H9 (cell line): ENCODE measurements at regions not wholly inside any gene's neighbourhood (a gene's known extent, or its start where the extent isn't known, plus 50 kb on each side); places are given as distances from the start of the nearest gene placed in this dataset.

ENCODE experiments used
- DNase-seq: peaks from one replicate; pipeline ENCODE4 v3.0.0-alpha.2; 2017
- H2AFZ ChIP-seq: one replicate; pipeline ENCODE4 v1.6.1; 2013; ENCODE audit warnings: mild to moderate bottlenecking, low read length, control low read depth, moderate library complexity
- H2AK5ac ChIP-seq: 2 replicates; pipeline ENCODE4 v1.6.1; 2013; ENCODE audit warnings: low read length, control low read depth, mixed read lengths; ENCODE audit not compliant: insufficient read length
- H2BK120ac ChIP-seq: one replicate; pipeline ENCODE4 v1.6.1; 2013; ENCODE audit warnings: low read depth, mild to moderate bottlenecking, low read length, control low read depth, inconsistent platforms; ENCODE audit not compliant: poor library complexity, severe bottlenecking
- H2BK12ac ChIP-seq: 2 replicates; pipeline ENCODE4 v1.6.1; 2013; ENCODE audit warnings: low read length, control low read depth, mixed read lengths, low read depth; ENCODE audit not compliant: insufficient read length
- H2BK15ac ChIP-seq: 2 replicates; pipeline ENCODE4 v1.6.1; 2013; ENCODE audit warnings: low read depth, low read length, control low read depth
- H2BK20ac ChIP-seq: one replicate; pipeline ENCODE4 v1.6.1; 2013; ENCODE audit warnings: low read depth, mild to moderate bottlenecking, low read length, control low read depth, inconsistent platforms; ENCODE audit not compliant: poor library complexity, severe bottlenecking
- H2BK5ac ChIP-seq: 2 replicates; pipeline ENCODE4 v1.6.1; 2013; ENCODE audit warnings: low read length, control low read depth, mixed read lengths; ENCODE audit not compliant: insufficient read length
- H3K14ac ChIP-seq: 2 replicates; pipeline ENCODE4 v1.6.1; 2013; ENCODE audit warnings: low read length, control low read depth; ENCODE audit not compliant: insufficient read depth
- H3K18ac ChIP-seq: 2 replicates; pipeline ENCODE4 v1.6.1; 2013; ENCODE audit warnings: low read depth, mild to moderate bottlenecking, mixed read lengths, low read length, control low read depth; ENCODE audit not compliant: insufficient read length
- H3K23ac ChIP-seq: 2 replicates; pipeline ENCODE4 v1.6.1; 2013; ENCODE audit warnings: low read length, control low read depth, mixed read lengths, low read depth; ENCODE audit not compliant: insufficient read length
- H3K23me2 ChIP-seq: 2 replicates; pipeline ENCODE4 v1.6.1; 2013; ENCODE audit warnings: low read depth, mild to moderate bottlenecking, mixed read lengths, low read length, control low read depth; ENCODE audit not compliant: insufficient read length, poor library complexity, severe bottlenecking
- H3K27ac ChIP-seq: 2 replicates; pipeline ENCODE4 v1.5.1; 2013; ENCODE audit warnings: low read length, control low read depth, mixed read lengths, low read depth; ENCODE audit not compliant: insufficient read length
- H3K27me3 ChIP-seq: 2 replicates; pipeline ENCODE4 v1.6.1; 2013; ENCODE audit warnings: low read length, control low read depth, inconsistent platforms; ENCODE audit not compliant: insufficient read depth
- H3K4ac ChIP-seq: 2 replicates; pipeline ENCODE4 v1.6.1; 2013; ENCODE audit warnings: low read depth, mild to moderate bottlenecking, control low read depth, inconsistent platforms, low read length, moderate library complexity
- H3K4me1 ChIP-seq: 2 replicates; pipeline ENCODE4 v1.6.1; 2013; ENCODE audit warnings: low read length, control low read depth, inconsistent platforms; ENCODE audit not compliant: insufficient read depth
- H3K4me2 ChIP-seq: 2 replicates; pipeline ENCODE4 v1.6.1; 2013; ENCODE audit warnings: low read length, control low read depth, mixed read lengths; ENCODE audit not compliant: insufficient read length, insufficient read depth
- H3K56ac ChIP-seq: 2 replicates; pipeline ENCODE4 v1.6.1; 2013; ENCODE audit warnings: low read depth, mild to moderate bottlenecking, mixed read lengths, low read length, control low read depth; ENCODE audit not compliant: insufficient read length
- H3K79me1 ChIP-seq: 2 replicates; pipeline ENCODE4 v1.6.1; 2013; ENCODE audit warnings: low read depth, mild to moderate bottlenecking, moderate library complexity, low read length, control low read depth, inconsistent platforms; ENCODE audit not compliant: insufficient read depth, poor library complexity, severe bottlenecking
- H3K79me2 ChIP-seq: 2 replicates; pipeline ENCODE4 v1.6.1; 2013; ENCODE audit warnings: low read length, control low read depth, inconsistent platforms; ENCODE audit not compliant: insufficient read depth
- H3K9ac ChIP-seq: 2 replicates; pipeline ENCODE4 v1.6.1; 2013; ENCODE audit warnings: low read length, control low read depth, mixed read lengths; ENCODE audit not compliant: insufficient read length; ENCODE audit errors: extremely low read depth
- H3K9me3 ChIP-seq: one replicate; pipeline ENCODE4 v1.6.1; 2013; ENCODE audit warnings: low read depth, low read length, inconsistent platforms; ENCODE audit not compliant: control insufficient read depth
- H3T11ph ChIP-seq: one replicate; pipeline ENCODE4 v1.6.1; 2013; ENCODE audit warnings: mild to moderate bottlenecking, low read length, control low read depth, inconsistent platforms
- H4K20me1 ChIP-seq: one replicate; pipeline ENCODE4 v1.6.1; 2013; ENCODE audit not compliant: control insufficient read depth, insufficient read length, insufficient read depth
- H4K5ac ChIP-seq: 2 replicates; pipeline ENCODE4 v1.6.1; 2013; ENCODE audit warnings: low read depth, mild to moderate bottlenecking, mixed read lengths, low read length, control low read depth; ENCODE audit not compliant: insufficient read length
- H4K8ac ChIP-seq: replicated peaks from 2 replicates; pipeline ENCODE4 v1.6.1; 2013; ENCODE audit warnings: low read length, control low read depth, mixed read lengths, low read depth; ENCODE audit not compliant: insufficient read length
- H4K91ac ChIP-seq: 2 replicates; pipeline ENCODE4 v1.6.1; 2013; ENCODE audit warnings: low read depth, mild to moderate bottlenecking, moderate library complexity, mixed read lengths, low read length, control low read depth; ENCODE audit not compliant: insufficient read length
- H3K27ac Mint-ChIP-seq, 3 experiments: 2 replicates in 2 of 3; 3 replicates in 1 of 3; pipeline ENCODE4 v1.8.0; 2020 to 2021; ENCODE audit warnings: mixed read lengths in 3 of 3, mild to moderate bottlenecking in 1 of 3, moderate library complexity in 1 of 3
- H3K27me3 Mint-ChIP-seq: 2 replicates; pipeline ENCODE4 v1.8.0; 2021; ENCODE audit warnings: low read depth, mild to moderate bottlenecking, moderate library complexity, mixed read lengths
- H3K36me3 Mint-ChIP-seq, 3 experiments: 2 replicates in 2 of 3; 3 replicates in 1 of 3; pipeline ENCODE4 v1.8.0; 2020 to 2021; ENCODE audit warnings: low read depth in 3 of 3, mixed read lengths in 3 of 3; ENCODE audit not compliant: insufficient read depth in 1 of 3
- H3K4me1 Mint-ChIP-seq, 2 experiments: 2 replicates each; pipeline ENCODE4 v1.8.0; 2020; ENCODE audit warnings: mixed read lengths in 2 of 2
- H3K4me3 Mint-ChIP-seq, 2 experiments: 2 replicates in 1 of 2; 3 replicates in 1 of 2; pipeline ENCODE4 v1.8.0; 2020 to 2021; ENCODE audit warnings: mild to moderate bottlenecking in 2 of 2, mixed read lengths in 2 of 2, moderate library complexity in 1 of 2
- H3K9me3 Mint-ChIP-seq, 2 experiments: 2 replicates in 1 of 2; 3 replicates in 1 of 2; pipeline ENCODE4 v1.8.0; 2020; ENCODE audit warnings: mild to moderate bottlenecking in 2 of 2, mixed read lengths in 2 of 2, moderate library complexity in 1 of 2
- WGBS: extraction: QIAGEN DNeasy Blood & Tissue Kit; methylation state at CpG from one replicate; pipeline ENCODE4 v1.1.7; 2013; ENCODE audit warnings: missing lambda C conversion rate, low lambda C conversion rate, mixed read lengths; ENCODE audit not compliant: insufficient read length; ENCODE audit errors: extremely low coverage; 5-methylcytosine and 5-hydroxymethylcytosine counted together
- TF ChIP-seq, protein P1 (sequence below): fragments of 200-600 bp; sonication (generic); conservative IDR thresholded peaks from 3 replicates; pipeline ENCODE4 v1.8.0; 2021; ENCODE audit warnings: antibody characterized with exemption, mild to moderate bottlenecking

DNA sequence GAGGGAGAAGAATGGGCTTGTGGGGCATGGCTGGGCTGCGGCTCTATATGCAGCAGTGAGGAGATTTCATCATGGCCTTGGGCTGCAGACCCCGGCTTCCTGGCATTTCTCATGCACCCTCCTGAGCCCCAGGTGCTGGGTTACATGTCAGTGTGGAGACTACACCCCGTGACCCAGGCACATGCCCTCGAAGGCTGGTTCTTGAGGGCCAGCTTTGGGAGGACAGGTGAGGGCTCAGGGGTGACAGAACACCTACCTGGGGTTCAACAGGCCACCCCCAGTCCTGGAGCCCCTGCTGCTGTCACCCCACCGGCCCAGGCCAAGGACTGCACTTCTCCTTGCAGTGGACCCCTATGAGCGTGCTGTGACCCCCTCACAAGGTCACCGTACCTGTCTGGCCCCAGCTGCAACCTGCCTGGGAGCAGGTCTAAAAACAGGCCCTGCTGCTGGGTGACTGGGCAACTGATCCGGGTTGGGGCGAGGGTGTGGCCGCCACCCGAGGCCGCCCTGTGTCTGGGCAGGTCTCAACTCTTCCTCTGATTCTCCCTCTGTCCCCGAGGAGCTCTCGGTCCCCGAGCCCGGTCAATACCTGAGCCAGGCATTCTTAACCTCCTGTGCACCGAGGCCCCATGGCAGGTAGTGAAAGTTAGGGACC lies 94.8 kb upstream of the OTOS start:
- Histone ChIP-seq H3K18ac (no peak overlapping the region), H3K27ac (no peak overlapping the region), H2BK15ac (no peak overlapping the region), H3K14ac (no peak overlapping the region; the same call in 1 of the 2 replicates), H2BK120ac (no peak overlapping the region), H3K9ac (no peak overlapping the region), H3T11ph (no peak overlapping the region), H3K23ac (no peak overlapping the region), H3K27me3 (no peaks in the 10 kb centered on the region), H3K9me3 (no peaks in the 10 kb centered on the region), H3K79me1 (no peaks in the 10 kb centered on the region), H3K4me1 (no peaks in the 10 kb centered on the region; the same call in 1 of the 2 replicates), H4K5ac (no peak overlapping the region), H4K91ac (no peak overlapping the region), H3K4ac (no peak overlapping the region), H2BK12ac (no peak overlapping the region), H2BK20ac (no peak overlapping the region), H3K56ac (no peak overlapping the region), H4K20me1 (no peaks in the 10 kb centered on the region), H2AFZ (no peak overlapping the region), H3K79me2 (no peaks in the 10 kb centered on the region), H2AK5ac (no peak overlapping the region), H4K8ac (no peak overlapping the region), H3K23me2 (no peaks in the 10 kb centered on the region), H2BK5ac (no peak overlapping the region), H3K4me2 (no peak overlapping the region)
- Mint-ChIP-seq H3K27me3 (peaks cover 20% of the 10 kb centered on the region), H3K27ac (no peak overlapping the region), H3K4me3 (no peak overlapping the region), H3K4me1 (peaks cover 3 to 5% of the 10 kb centered on the region in 2 experiments; a peak in 3 of 4 replicates), H3K9me3 (no peaks in the 10 kb centered on the region; a peak in 3 of 5 replicates), H3K36me3 (no peaks in the 10 kb centered on the region; a peak in 1 of 7 replicates)
- DNase-seq: peak; percentile 22
- WGBS: no CpG with 5 or more reads among the region's 17 CpGs
- TF ChIP-seq, protein P1, sequence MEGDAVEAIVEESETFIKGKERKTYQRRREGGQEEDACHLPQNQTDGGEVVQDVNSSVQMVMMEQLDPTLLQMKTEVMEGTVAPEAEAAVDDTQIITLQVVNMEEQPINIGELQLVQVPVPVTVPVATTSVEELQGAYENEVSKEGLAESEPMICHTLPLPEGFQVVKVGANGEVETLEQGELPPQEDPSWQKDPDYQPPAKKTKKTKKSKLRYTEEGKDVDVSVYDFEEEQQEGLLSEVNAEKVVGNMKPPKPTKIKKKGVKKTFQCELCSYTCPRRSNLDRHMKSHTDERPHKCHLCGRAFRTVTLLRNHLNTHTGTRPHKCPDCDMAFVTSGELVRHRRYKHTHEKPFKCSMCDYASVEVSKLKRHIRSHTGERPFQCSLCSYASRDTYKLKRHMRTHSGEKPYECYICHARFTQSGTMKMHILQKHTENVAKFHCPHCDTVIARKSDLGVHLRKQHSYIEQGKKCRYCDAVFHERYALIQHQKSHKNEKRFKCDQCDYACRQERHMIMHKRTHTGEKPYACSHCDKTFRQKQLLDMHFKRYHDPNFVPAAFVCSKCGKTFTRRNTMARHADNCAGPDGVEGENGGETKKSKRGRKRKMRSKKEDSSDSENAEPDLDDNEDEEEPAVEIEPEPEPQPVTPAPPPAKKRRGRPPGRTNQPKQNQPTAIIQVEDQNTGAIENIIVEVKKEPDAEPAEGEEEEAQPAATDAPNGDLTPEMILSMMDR: no peak
